PC-9 (cell line): ENCODE measurements at regions not wholly inside any gene's neighbourhood (a gene's known extent, or its start where the extent isn't known, plus 50 kb on each side); places are given as distances from the start of the nearest gene placed in this dataset.

ENCODE experiments used
- EZH2 ChIP-seq: fragments of 200-600 bp; sonication (generic); IDR thresholded peaks from 2 replicates; pipeline ENCODE4 v1.8.0; 2017; ENCODE audit warnings: antibody characterized with exemption, low read depth
- TF ChIP-seq, protein P1 (sequence below): fragments of 200-600 bp; sonication (generic); conservative IDR thresholded peaks from 2 replicates; pipeline ENCODE4 v1.6.1; 2017; ENCODE audit warnings: mixed run types, antibody characterized with exemption, mild to moderate bottlenecking, moderate library complexity

DNA sequence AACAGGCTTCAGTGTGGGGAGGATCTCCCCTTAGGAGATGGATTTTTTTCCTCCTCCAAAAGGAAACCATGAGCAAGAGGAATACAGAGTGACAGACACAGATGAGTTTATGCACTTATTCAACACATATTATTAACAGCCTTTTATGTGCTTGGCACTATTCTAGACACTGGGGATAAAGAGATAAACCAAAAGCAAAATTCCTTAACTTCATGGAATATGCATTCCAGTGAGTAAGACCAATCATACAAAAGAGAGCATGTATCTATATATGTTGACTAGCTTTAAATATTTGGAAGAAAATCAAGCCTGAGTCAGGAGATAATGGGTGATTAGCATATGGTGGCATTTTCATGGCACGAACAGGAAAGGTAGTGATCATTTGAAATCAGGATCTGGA lies 284.4 kb upstream of the RASGRP1 start:
- TF ChIP-seq, protein P1, sequence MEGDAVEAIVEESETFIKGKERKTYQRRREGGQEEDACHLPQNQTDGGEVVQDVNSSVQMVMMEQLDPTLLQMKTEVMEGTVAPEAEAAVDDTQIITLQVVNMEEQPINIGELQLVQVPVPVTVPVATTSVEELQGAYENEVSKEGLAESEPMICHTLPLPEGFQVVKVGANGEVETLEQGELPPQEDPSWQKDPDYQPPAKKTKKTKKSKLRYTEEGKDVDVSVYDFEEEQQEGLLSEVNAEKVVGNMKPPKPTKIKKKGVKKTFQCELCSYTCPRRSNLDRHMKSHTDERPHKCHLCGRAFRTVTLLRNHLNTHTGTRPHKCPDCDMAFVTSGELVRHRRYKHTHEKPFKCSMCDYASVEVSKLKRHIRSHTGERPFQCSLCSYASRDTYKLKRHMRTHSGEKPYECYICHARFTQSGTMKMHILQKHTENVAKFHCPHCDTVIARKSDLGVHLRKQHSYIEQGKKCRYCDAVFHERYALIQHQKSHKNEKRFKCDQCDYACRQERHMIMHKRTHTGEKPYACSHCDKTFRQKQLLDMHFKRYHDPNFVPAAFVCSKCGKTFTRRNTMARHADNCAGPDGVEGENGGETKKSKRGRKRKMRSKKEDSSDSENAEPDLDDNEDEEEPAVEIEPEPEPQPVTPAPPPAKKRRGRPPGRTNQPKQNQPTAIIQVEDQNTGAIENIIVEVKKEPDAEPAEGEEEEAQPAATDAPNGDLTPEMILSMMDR, result no peak
- no peak for TF ChIP-seq EZH2
